Loucy (cell line): ENCODE measurements at regions not wholly inside any gene's neighbourhood (a gene's known extent, or its start where the extent isn't known, plus 50 kb on each side); places are given as distances from the start of the nearest gene placed in this dataset.
"Not testable (repeated sequence)": the region's sequence is repeated elsewhere in the genome, so short reads cannot be mapped to it uniquely, and the experiment has no call there.

Experiments used
- EZH2phosphoT487 ChIP-seq: fragments of 200-600 bp; IDR thresholded peaks from 2 replicates; pipeline ENCODE4 v1.6.1; 2018; ENCODE audit warnings: antibody characterized with exemption, mild to moderate bottlenecking, moderate library complexity, borderline replicate concordance
- TF ChIP-seq, protein P1 (sequence below): fragments of 200-600 bp; sonication (generic); conservative IDR thresholded peaks from 2 replicates; pipeline ENCODE4 v1.5.1; 2014; ENCODE audit warnings: mild to moderate bottlenecking, antibody characterized with exemption, low read length

DNA sequence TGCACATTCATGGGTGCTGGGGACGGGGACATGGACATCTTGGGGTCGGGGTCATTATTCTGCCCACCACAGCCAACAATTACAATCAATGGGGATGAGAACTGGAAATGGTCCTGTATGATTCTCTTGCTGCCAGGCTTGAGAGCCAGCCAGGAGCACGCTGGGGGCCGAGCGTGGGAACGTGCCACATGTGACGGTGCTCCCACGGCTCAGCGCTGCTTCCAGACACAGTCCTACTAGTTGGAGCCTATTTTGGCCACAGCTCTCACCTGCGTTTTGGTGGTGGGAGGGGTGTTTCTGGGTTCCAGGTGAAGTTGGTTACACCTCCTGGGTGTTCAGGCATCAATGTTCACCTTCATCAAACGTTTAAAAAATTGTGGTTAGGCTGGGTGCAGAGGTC, 3980.3 kb upstream of the TPTE start:
- TF ChIP-seq, protein P1, sequence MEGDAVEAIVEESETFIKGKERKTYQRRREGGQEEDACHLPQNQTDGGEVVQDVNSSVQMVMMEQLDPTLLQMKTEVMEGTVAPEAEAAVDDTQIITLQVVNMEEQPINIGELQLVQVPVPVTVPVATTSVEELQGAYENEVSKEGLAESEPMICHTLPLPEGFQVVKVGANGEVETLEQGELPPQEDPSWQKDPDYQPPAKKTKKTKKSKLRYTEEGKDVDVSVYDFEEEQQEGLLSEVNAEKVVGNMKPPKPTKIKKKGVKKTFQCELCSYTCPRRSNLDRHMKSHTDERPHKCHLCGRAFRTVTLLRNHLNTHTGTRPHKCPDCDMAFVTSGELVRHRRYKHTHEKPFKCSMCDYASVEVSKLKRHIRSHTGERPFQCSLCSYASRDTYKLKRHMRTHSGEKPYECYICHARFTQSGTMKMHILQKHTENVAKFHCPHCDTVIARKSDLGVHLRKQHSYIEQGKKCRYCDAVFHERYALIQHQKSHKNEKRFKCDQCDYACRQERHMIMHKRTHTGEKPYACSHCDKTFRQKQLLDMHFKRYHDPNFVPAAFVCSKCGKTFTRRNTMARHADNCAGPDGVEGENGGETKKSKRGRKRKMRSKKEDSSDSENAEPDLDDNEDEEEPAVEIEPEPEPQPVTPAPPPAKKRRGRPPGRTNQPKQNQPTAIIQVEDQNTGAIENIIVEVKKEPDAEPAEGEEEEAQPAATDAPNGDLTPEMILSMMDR = not testable (repeated sequence)
- not testable (repeated sequence) for TF ChIP-seq EZH2phosphoT487
